ENCODE measurements at regions not wholly inside any gene's neighbourhood (a gene's known extent, or its start where the extent isn't known, plus 50 kb on each side); places are given as distances from the start of the nearest gene placed in this dataset.
"Not testable (repeated sequence)": the region's sequence is repeated elsewhere in the genome, so short reads cannot be mapped to it uniquely, and the experiment has no call there.

DNA sequence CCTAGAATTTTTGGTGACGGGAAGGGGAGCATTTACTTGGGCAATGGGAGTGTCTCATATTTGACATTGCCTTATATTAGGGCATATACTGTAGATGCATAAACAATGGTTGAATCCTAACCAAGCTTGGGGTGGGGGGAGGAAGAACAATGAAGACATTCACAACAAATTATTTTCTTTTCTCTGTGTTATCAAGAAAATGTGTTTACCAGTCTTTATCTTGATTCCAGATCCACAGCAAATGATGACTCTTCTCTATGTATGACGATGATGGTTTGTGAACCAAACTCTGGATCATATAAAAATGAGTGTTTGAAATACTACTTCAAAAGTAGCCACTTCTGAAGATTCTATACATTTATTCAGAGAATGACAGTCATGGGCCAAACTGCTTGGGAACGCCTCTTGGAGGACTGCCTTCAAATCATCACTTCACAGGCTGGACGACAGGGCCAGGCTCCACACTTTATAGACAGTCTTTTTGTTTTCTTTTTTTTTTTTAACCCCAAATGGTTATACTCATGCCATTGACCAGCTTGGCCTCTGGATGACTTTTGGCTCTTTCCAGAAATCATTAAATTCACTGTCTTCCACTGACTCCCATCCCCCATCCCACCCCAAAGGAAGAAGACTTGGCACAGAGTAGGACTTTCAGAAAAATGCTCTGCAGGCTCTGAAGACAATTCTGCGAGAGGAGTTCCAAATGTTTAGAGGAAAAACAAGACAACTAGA, 123.8 kb upstream of the LIFR start:
- DNase-seq: no peak

GRCh38 chr5:38681029-38681706, 124.7 kb upstream of the LIFR start:
- no peak for DNase-seq

- no peak for DNase-seq
Measured at GRCh38 chr5:38681966-38682365, 125.5 kb upstream of the LIFR start.

GRCh38 chr5:38686658-38687057, 130.2 kb upstream of the LIFR start:
- DNase-seq: no peak

DNA sequence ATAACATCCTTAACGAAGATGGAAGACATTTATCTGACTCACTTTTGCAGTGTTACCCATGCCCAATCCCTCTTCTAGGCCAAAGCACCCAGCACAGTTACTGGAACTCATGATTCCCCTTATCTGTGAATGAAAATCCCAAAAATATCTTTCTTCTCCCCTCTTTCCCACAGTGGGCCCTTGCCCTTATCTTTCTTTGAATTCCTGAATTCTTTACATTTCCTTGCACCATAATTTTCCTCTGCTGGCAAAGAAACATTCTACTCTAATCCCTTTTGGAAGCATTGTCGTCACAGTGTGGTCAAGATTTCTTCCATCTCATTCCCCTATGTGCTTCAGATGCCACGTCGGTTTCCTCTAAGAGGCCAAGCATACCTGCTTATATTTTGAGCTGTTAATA, 135.9 kb upstream of the LIFR start:
- no peak for DNase-seq

- DNase-seq: no peak
Measured at GRCh38 chr5:38692781-38693527, 136.5 kb upstream of the LIFR start.

- peak in 1 of 2 experiments; percentile 28 for DNase-seq
Measured at GRCh38 chr5:38695021-38695958, 138.8 kb upstream of the LIFR start.

DNA sequence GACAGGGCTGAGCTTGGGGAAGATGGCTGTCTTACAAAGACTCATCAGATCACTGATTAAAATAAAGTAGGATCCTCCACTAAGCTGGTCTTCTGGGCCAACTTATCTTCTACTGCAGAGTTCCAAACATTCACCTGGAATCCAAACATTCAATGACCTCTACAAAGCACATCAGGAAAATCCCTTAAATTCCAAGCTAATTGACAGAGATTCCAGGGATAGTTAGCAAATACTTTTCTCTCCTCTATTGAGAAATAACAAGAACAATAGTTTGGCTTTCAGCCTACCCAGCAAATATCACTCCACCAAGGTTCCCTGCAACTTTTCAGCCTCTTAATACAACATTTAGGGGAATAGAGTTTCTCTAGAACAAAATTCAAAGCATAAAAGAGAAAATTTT, 140.6 kb upstream of the LIFR start:
- no peak for DNase-seq

- DNase-seq: not testable (repeated sequence)
Measured at GRCh38 chr5:38705529-38705928, 140.3 kb upstream of the OSMR start.

DNA sequence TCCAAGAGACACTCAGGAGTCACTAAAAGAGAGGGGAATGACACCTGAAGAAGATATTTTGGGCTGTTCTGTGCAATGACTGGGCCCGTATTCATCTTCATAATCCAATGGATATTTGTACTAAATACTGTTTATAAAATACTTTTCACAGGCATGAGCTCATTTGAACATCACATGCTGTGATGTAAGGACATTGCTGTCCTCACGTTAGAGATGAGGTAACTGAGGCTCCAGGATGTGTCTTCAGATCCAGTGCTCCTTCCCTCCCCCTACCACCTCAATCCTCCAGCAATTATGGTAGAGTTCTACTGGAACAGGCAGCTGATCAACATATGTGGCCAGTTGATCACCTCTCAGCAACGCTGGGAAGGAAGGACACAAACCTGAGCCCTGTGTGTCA, 139.4 kb upstream of the OSMR start:
- no peak for DNase-seq

GRCh38 chr5:38707352-38708210, 138.2 kb upstream of the OSMR start:
- DNase-seq: no peak

DNA sequence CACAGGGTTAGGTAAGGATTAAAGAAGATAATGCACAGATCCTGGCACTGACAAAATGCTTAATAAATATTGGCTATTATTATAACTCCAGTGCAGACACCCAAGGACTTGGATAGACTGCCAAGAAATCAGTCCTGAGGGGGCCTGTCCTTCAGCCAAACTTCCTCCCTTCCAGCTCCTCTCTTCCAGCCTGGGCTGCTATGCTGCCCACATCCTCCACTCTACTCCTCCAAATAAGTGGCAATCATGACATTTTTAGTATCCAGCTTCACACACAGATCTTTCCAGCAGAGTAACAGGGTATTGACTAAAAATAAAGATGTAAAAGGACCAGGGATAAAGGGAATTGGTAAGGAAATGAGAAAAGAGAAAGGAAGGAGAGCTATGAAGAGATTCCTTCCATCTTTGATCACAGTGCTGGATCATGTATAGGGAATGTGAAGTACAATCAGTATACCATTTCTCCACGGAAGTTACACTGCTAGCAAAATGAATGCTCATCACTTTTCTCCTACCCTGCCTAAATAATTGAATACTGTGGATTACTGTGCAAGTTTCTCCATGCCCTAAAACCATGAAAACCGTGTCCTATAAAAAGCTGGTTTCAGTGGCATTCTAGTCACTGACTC, 136.0 kb upstream of the OSMR start:
- no peak for DNase-seq

GRCh38 chr5:38710627-38711026, 135.2 kb upstream of the OSMR start:
- no peak for DNase-seq

DNA sequence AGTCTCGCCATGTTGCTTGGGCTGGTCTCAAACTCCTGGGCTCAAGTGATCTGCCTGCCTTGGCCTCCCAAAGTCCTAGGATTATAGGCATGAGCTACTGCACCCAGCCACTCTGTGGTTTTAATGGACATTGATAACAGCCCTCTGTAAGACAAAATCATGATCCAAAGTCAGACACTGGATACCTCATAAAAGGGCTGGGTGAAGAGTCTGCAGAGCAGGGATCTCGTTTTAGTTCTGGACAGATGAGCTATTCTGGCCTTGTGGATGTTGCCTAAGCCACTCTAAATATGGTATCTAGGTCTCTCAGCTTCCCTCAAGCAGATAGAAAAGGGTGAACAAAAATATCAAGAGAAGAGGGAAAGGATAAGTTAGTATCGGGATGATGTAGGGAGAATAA, 133.4 kb upstream of the OSMR start:
- DNase-seq: no peak

DNA sequence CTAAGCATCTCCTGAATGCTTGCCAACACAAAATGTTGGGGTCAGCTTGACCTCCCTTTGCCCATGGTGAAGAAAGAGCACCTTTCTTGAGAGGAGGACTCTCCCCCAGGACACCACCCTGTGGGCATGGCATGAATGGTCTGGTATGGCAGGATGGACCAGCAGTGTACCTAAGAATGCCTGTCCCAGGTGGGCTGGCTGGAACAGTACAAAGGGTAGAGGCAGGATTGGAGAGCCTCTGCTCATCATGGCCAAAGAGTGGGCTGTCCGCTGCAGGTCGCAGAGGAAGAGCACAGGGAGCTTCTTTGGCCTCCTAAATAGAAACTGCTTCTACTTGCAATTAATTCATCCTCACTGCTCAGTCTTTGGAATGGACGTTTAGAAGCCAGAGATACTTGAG, 131.6 kb upstream of the OSMR start:
- DNase-seq: no peak

DNA sequence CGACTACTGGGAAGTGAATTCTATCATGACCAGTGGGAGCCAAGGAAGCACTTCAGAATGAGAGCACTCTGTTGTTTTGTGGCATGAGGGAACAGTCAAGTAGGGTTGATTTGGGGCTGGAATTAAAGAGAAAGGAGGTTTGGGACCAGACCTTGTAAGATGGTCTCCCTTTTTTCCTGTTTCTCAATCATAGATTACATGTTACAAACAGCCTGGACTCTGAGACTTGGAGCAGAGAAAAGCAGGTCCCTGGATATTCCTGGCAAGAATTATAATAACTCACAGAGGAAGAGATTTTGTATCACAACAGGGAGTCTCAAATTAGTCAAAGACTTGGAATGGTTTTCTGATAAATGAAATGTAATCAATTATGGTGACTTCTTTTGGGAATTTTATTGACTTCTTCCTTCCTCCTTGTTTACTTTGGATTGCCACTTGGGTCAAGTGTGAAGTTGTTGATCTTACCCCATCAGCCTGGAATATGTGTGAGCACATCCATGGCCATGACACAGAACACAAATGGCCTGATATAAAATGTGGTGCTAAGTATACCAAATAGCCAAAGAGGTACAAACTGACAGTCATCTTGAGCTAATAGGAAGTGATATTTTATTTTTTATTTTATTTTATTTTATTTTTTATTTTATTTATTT, 131.0 kb upstream of the OSMR start:
- no peak for DNase-seq

GRCh38 chr5:38715696-38716095, 130.1 kb upstream of the OSMR start:
- peak in 1 of 2 experiments; percentile 13 for DNase-seq

- DNase-seq: no peak
Measured at GRCh38 chr5:38716516-38716915, 129.3 kb upstream of the OSMR start.

GRCh38 chr5:38718771-38719391, 126.9 kb upstream of the OSMR start:
- no peak for DNase-seq

DNA sequence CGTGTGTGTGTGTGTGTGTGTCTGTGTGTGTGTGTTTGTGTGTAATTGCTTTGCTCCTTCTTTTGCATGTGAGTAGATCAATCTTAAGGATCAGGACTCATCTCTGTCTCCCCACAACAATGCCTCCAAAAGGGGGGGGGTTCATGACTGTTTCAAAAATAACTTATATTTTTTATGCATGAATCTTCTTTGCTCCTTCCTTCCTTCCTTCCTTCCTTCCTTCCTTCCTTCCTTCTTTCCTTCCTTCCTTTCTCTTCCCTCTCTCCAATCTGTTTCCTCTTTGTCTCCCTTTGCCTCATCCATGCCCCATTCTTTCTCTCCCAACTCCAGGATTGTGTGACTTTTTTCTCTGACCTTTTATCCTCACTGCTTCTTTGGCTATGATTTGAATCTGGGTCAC, 126.4 kb upstream of the OSMR start:
- DNase-seq: no peak
